ENCODE measurements at regions not wholly inside any gene's neighbourhood (a gene's known extent, or its start where the extent isn't known, plus 50 kb on each side); places are given as distances from the start of the nearest gene placed in this dataset.

- no peak for TF ChIP-seq REST (IDR thresholded peaks at IDR 0.05; ENCODE audit: insufficient read depth in 1 of 2, low read depth in 2 of 2, low read length in 1 of 2)
- TF ChIP-seq CTCF (IDR thresholded peaks at IDR 0.05) = no peak
Observed at GRCh38 chr15:88982304-88982945, 69.2 kb upstream of the MFGE8 start.

Data from Panc1 (cell line).